ENCODE measurements at regions not wholly inside any gene's neighbourhood (a gene's known extent, or its start where the extent isn't known, plus 50 kb on each side); places are given as distances from the start of the nearest gene placed in this dataset.

- DNase-seq: no peak
Measured at GRCh38 chr9:121572581-121572980, 72.9 kb upstream of the GGTA1 start.

GRCh38 chr9:121573717-121574485, 74.3 kb upstream of the GGTA1 start:
- DNase-seq: no peak

DNA sequence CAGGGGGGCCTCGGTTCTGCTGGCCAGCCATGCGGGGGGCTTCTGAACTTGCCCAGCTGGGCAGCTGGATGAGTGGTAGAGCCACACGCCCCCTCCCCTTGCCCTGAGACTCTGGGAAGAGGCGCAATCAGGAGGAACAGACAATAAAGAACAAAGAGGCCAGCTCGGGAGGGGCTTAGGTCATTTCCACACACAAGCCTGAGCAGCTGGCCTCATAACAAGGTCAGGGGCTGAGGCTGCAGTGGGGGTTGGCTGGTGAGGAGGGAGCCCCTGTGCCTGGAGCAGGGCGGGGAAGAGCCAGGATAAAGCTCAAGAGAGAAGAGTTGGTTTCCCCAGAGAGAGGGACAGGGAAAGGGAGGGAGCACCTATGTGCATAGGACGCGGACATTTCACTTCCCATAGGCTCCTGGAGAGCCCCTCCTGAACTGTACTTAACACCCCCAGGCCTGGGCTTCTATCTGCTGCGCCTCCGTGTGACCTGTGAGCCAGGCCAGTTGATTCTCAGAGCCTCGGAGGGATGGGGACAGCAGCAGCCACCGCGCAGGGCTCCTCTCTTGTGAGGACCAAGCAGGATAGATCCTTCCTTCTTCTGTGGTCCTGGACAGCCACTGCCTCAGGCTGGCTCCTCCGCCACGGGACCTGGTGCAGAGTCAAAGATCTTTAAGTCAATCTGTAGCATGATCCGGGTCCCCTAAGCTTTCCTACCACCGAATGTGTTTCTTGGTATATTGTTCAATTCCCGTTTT, 75.3 kb upstream of the GGTA1 start:
- DNase-seq: no peak

GRCh38 chr9:121576281-121577075, 75.0 kb upstream of the DAB2IP start:
- no peak for DNase-seq

DNA sequence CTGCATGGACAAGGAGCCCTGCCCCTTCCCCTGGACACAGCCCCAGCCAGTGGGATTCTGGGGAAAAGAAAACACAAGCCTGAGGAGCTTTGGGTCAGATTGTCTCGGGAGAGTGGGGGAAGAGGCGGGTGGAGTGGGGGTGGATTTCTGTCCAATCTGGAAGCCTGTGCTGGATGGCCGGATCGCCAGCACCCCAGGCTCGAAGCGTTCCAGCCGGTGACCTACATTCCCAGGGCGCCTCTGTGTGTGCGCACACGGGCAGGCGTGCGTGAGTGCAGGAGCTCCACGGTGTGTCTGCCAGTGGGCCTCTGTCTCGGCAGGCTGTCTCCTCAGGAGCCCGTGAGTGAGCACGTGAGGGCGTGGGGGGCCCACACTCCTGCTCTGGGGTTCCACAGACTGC, 74.3 kb upstream of the DAB2IP start:
- no peak for DNase-seq

GRCh38 chr9:121577572-121577971, 73.9 kb upstream of the DAB2IP start:
- DNase-seq: no peak

GRCh38 chr9:121581786-121582600, 69.4 kb upstream of the DAB2IP start:
- DNase-seq: no peak

DNA sequence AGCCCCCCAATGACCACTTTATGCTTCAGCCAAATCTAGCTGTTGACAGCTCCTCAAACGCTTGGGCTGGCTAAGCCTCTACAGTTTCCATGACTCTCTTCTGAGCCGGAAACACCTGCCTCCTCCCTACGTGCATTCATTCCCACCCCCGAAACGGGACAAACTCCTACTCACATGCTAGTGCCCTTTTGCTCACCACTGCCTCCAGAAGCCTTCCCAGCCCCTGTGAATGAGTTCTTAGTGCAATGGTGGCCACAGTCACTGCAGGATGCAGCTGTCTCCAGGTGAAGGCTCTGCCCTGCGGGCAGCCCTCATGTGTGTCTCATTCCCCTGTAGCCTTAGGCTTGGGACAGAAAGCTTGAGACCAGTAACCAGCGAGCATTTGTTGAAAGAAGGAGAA, 68.8 kb upstream of the DAB2IP start:
- no peak for DNase-seq

GRCh38 chr9:121584421-121584820, 67.0 kb upstream of the DAB2IP start:
- no peak for DNase-seq

DNA sequence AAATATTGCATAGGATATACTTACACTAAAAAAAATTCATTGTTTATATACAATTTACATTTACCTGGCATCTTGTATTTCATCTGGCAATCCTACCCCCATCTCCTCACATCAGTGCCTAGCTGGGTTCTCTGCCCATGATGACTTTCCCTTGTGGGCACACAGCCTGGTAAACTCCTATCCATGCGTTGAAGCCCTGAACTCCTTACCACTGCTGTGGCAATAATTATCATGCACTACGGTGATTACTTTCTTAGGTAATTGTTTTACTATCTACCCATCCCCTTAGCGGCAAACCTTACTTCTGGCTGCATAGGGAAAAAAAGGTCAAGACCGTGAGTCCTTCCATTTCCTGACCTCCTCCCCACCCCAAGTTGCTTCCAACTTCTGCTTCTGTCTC, 63.6 kb upstream of the DAB2IP start:
- no peak for DNase-seq

GRCh38 chr9:121589986-121590385, 61.4 kb upstream of the DAB2IP start:
- no peak for DNase-seq

DNA sequence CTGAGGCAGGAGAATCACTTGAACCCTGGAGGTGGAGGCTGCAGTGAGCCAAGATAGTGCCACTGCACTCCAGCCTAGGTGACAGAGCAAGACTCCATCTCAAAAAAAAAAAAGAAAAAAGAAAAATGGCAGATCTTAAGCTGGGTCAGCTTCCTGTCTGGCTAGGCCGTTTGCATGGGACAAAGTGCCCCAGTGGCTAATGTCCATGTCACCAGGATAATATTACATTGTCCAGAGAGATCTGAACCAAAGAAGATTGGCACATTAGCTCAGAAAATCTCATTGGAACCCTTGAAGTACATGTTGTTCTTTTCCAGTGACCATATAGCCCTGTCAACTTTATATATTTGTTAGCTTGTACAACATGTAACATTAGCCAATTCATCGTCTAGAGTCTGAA, 59.2 kb upstream of the DAB2IP start:
- no peak for DNase-seq

DNA sequence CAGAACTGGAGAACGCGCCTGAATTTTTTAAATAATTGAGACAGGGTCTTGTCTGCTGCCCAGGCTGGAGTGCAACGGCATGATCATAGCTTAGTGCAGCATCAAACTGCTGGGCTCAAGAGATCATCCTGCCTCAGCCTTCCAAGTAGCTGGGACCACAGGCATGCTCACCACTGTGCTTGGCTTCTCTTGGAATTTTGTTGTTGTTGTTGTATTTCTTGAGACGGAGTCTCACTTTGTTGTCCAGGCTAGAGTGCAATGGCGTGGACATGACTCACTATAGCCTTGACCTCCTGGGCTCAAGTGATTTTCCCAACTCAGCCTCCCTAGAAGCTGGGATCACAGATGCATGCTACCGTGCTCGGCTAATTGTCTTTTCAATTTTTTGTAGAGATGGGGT, 58.4 kb upstream of the DAB2IP start:
- no peak for DNase-seq

DNA sequence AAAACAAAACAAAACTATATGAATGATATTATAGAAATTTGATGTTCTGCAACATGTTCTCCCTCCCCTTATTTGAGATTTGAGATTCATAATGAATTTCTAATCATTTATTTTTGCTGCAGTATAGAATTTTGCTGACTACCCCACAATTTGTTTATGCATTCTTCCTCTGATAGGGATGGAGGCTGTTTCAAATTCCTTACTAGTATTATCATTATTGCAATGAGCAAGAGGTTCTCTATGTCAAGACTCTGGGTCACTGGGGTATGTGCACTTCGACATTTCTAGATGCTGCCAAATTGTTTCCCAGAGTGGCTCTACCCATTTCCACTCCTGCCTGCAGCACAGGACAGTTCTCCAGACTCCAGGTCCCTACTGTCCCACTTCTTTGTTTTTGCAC, 54.9 kb upstream of the DAB2IP start:
- no peak for DNase-seq

DNA sequence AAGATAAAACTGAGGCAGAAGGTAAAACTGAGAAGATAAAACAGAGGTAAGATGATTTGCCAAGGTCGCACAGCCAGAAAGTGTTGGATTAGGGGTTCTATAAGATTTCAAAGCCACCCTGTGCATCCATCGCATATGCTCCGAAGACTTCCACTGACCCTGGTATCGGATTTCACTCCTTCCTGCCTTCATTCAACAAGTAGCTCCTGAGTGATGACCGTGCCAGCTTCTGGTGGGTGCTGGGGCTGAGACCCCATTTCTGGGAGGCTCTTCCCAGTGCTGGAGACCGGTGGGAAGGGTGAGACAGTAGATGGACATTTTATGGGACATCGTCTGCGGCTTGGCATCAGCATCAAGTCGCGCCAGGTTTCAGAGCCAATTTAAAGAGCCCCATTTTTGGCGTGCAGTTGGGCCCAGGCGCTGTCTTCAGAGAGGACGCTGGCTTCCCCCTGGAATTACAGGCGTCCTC, 53.7 kb upstream of the DAB2IP start:
- no peak for DNase-seq

GRCh38 chr9:121598167-121598964, 53.1 kb upstream of the DAB2IP start:
- DNase-seq: peak; percentile 61

DNA sequence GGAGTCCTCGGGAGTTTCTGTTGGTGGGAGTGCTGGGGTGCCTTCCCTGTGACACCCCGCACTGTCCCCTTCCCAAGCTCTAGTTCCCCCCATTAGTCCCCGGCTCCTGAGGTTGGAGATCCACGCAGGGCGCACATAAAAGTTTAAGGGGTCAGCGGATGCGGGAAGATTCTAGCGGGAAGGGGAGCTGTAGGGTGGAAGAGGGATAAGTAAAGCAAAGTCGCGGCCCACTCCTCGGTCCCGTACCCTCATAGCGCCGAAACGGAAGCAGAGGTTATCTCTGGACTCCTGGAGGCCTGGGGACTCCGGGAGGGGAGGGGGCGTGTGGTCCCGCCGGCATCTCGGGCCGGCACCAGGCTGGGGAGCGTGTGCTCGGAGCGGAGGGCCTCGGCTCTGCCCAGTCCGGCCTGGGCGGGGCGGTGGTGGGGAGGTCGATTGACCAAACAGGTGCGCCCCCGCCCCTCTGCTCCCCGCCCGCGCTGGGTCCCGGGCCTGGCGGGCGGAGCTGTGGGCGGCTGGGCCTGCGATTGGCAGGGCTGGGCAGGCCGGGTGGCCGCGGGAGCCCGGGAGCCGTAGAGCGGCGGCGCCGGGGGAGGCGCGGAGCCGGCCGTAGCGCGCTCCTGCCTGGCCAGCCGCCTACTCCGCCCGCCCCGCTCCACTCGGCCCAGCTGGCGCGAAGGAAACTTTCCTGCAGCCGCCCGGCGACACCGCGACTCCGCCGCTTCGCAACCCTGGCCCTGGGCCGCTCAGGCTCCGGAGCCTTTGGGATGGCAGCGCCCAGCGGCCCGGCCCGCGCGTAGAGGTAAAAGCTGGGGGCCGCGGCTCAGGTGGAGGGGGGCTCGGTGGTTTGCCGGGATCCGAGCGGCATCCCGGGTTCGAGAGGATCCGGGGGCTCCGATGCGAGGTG, 52.2 kb upstream of the DAB2IP start:
- DNase-seq: no peak

DNA sequence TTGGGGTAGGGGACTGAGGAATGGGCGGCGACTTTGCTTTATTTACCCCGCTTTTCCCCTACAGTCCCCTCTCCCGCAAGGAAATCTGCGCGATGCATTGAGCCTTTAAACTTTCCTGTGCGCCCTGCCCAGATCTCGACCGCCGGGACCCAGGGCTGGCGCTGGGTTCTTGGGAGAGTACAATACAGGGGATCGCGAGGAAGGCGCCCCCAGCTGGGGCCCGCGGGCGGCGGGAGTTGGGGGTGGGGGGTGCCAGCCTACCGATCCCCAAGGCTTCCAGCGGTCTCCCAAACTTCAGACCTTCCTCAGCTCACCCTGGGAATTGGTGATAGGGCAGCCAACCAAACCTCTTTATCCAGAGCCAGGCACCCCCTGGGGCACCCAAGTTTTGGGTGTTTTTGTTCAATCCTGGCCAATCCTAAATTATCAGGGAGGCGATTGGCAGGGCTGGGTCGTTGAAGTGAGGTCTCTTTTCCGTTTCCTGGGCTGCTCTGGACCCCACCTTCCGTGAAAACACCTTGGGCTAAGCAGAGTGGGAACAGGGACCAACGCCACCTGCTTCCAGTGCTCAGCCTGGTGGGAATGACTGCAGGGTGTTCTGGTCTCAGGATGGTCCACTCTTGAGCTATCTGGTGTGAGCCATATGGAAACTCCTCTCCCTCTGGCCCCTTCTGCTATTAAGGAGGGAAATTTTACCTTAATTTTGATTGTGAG, 51.4 kb upstream of the DAB2IP start:
- DNase-seq: no peak

DNA sequence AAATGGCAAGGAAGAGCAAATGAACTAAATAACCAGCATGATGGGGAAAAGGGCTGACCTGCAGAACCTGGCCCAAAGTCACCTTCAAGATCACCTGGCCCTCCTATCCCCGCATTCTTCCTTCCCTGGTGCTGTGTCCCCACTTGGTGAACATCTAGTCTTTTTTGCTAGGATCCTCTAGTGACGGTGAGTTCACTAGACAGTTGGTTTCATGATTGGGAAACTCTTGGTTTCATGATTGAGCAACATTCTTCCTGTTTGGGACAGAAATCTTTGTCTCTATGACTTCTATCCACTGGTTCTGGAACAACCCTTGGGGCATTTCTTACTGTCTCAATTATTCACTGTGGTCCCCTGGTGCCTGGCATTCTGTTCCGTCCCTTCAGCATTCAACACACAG, 50.2 kb upstream of the DAB2IP start:
- no peak for DNase-seq
